22Rv1 (cell line): ENCODE measurements at regions not wholly inside any gene's neighbourhood (a gene's known extent, or its start where the extent isn't known, plus 50 kb on each side); places are given as distances from the start of the nearest gene placed in this dataset.

Experiments
- CTCF ChIP-seq: fragments of 450-650 bp; IDR thresholded peaks from 2 replicates; pipeline ENCODE4 v1.5.1; 2017; ENCODE audit warnings: mild to moderate bottlenecking
- ZFX ChIP-seq: fragments of 450-650 bp; IDR thresholded peaks from 2 replicates; pipeline ENCODE4 v1.6.1; 2017; ENCODE audit warnings: antibody characterized with exemption, borderline replicate concordance

DNA sequence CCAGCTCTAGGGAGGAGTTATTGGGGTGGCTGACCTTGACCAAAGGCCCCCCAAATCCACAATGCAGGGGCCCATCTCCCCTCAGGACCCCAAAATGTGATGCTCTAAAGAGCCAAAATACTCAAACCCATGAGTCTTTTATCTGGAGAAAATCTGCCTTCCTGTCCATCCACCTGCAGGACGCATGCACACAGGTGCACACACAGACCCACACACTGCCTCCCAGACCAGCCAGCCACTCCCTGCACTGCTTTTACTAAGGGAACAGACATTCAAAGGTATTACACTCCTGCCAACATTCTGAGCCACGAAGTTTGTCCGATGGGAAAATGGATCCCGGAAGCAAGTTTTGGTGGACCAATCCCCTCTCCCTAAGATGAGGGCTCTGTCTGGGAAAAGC, 76.1 kb upstream of the CDH5 start:
- TF ChIP-seq CTCF (no peak), ZFX (no peak)
